Upper lobe of right lung (tissue), 1 donor: ENCODE measurements at regions not wholly inside any gene's neighbourhood (a gene's known extent, or its start where the extent isn't known, plus 50 kb on each side); places are given as distances from the start of the nearest gene placed in this dataset.

Source experiments
- ATAC-seq: fragments of 200-7000 bp; cut with Tn5 transposase; one replicate; pipeline ENCODE4 v1.9.1; 2020; ENCODE audit warnings: mild to moderate bottlenecking, moderate library complexity
- DNase-seq: peaks from one replicate; pipeline ENCODE4 v3.0.0-alpha.2; 2020
- H3K27ac ChIP-seq: fragments of 200-600 bp; one replicate; pipeline ENCODE4 v1.8.0; 2022
- H3K27me3 ChIP-seq: fragments of 200-600 bp; one replicate; pipeline ENCODE4 v1.8.0; 2022; ENCODE audit warnings: mild to moderate bottlenecking
- H3K36me3 ChIP-seq: fragments of 200-600 bp; one replicate; pipeline ENCODE4 v1.8.0; 2022
- H3K4me1 ChIP-seq: fragments of 200-600 bp; one replicate; pipeline ENCODE4 v1.8.0; 2022
- H3K4me3 ChIP-seq: fragments of 200-600 bp; one replicate; pipeline ENCODE4 v1.8.0; 2022; ENCODE audit warnings: mild to moderate bottlenecking
- H3K9me3 ChIP-seq: fragments of 200-600 bp; one replicate; pipeline ENCODE4 v1.8.0; 2022
- intact Hi-C: fragments of 100-400 bp; cut with DNase I; formaldehyde crosslinking; loops from one replicate; pipeline ENCODE4 v1.11.0; 2022
- TF ChIP-seq, protein P1 (sequence below): fragments of 200-600 bp; IDR thresholded peaks from one replicate; pipeline ENCODE4 v1.8.0; 2022; ENCODE audit warnings: antibody characterized with exemption
- donor health status: DM: no; HTN: yes; CAD: no; lungs with severe emphysema.

- ATAC-seq (no peak), DNase-seq (no peak)
- no peak overlapping the region for H3K4me3 ChIP-seq
- H3K27ac ChIP-seq = no peak overlapping the region
- no peaks in the 10 kb centered on the region for H3K4me1 ChIP-seq
- TF ChIP-seq, protein P1, sequence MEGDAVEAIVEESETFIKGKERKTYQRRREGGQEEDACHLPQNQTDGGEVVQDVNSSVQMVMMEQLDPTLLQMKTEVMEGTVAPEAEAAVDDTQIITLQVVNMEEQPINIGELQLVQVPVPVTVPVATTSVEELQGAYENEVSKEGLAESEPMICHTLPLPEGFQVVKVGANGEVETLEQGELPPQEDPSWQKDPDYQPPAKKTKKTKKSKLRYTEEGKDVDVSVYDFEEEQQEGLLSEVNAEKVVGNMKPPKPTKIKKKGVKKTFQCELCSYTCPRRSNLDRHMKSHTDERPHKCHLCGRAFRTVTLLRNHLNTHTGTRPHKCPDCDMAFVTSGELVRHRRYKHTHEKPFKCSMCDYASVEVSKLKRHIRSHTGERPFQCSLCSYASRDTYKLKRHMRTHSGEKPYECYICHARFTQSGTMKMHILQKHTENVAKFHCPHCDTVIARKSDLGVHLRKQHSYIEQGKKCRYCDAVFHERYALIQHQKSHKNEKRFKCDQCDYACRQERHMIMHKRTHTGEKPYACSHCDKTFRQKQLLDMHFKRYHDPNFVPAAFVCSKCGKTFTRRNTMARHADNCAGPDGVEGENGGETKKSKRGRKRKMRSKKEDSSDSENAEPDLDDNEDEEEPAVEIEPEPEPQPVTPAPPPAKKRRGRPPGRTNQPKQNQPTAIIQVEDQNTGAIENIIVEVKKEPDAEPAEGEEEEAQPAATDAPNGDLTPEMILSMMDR = no peak
- H3K36me3 ChIP-seq = no peaks in the 10 kb centered on the region
- H3K9me3 ChIP-seq = no peaks in the 10 kb centered on the region
- intact Hi-C loops = no loop called here
- no peaks in the 10 kb centered on the region for H3K27me3 ChIP-seq
Measured at GRCh38 chr13:21757763-21758162, 86.9 kb downstream of the FGF9 start.

DNA sequence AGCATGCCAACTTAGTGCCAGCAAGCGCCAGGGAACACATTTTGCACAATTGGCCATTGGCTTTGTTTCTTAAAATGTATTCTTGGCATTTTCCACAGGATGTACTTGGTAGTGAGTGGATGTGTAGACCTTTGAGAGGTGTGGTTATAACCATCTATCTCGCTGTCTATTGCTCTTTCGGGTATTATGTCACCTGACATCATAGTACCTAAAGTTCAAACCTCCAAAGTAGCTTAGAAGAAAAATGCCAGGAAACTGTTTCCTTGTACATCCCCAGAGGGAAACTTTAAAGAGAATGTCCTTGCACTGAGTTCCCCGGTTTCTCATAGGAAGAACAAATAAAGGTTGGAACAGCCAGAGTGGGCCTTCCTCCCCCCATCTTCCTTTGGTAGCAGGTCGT, 87.6 kb downstream of the FGF9 start:
- intact Hi-C loops = no loop called here
- no peak overlapping the region for H3K4me3 ChIP-seq
- DNase-seq (no peak), ATAC-seq (no peak)
- H3K9me3 ChIP-seq = no peaks in the 10 kb centered on the region
- no peaks in the 10 kb centered on the region for H3K36me3 ChIP-seq
- H3K4me1 ChIP-seq = no peaks in the 10 kb centered on the region
- H3K27ac ChIP-seq = no peak overlapping the region
- TF ChIP-seq, protein P1 = no peak
- no peaks in the 10 kb centered on the region for H3K27me3 ChIP-seq

GRCh38 chr13:21759463-21759862, 88.6 kb downstream of the FGF9 start:
- no peaks in the 10 kb centered on the region for H3K9me3 ChIP-seq
- DNase-seq (no peak), ATAC-seq (peak; percentile 58)
- no peaks in the 10 kb centered on the region for H3K36me3 ChIP-seq
- H3K4me1 ChIP-seq = no peaks in the 10 kb centered on the region
- H3K27ac ChIP-seq = no peak overlapping the region
- H3K4me3 ChIP-seq = no peak overlapping the region
- TF ChIP-seq, protein P1 = no peak
- H3K27me3 ChIP-seq = no peaks in the 10 kb centered on the region
- intact Hi-C loops = no loop called here

- DNase-seq = no peak
Measured at GRCh38 chr13:21759911-21760310, 89.0 kb downstream of the FGF9 start.

GRCh38 chr13:21761770-21762169, 90.9 kb downstream of the FGF9 start:
- no peak overlapping the region for H3K4me3 ChIP-seq

More at GRCh38 chr13:21759911-21760310, 89.0 kb downstream of the FGF9 start:
- ATAC-seq = peak; percentile 37
- Histone ChIP-seq H3K27me3 (no peaks in the 10 kb centered on the region), H3K9me3 (no peaks in the 10 kb centered on the region), H3K36me3 (no peaks in the 10 kb centered on the region), H3K4me3 (no peak overlapping the region), H3K4me1 (no peaks in the 10 kb centered on the region), H3K27ac (no peak overlapping the region)
- intact Hi-C loops = no loop called here
- TF ChIP-seq, protein P1 = no peak

DNA sequence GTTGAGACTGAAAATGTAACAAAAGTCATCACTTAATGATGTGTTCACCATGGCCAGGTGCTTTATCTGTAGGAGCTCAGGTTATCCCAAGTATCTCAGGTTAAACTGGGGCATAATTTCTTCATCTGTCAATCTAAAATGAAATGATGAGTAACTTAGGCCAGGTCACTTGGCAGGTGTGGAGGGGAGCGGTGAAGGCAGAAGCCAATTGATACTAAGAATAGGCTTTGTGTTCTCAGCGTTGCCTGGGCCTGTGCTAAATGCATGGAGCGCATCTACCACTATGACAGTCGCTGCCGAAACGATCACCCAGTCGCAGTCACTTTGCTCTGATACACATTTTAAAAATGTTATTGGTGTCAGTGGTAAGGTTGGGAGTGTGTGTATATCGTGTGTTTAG, 91.6 kb downstream of the FGF9 start:
- H3K27me3 ChIP-seq = no peaks in the 10 kb centered on the region
- no peak overlapping the region for H3K27ac ChIP-seq
- no peaks in the 10 kb centered on the region for H3K9me3 ChIP-seq
- intact Hi-C loops = no loop called here
- no peaks in the 10 kb centered on the region for H3K4me1 ChIP-seq
- no peak for ATAC-seq
- H3K36me3 ChIP-seq = no peaks in the 10 kb centered on the region
- TF ChIP-seq, protein P1 = no peak
- DNase-seq = no peak
- no peak overlapping the region for H3K4me3 ChIP-seq

More at GRCh38 chr13:21761770-21762169, 90.9 kb downstream of the FGF9 start:
- Histone ChIP-seq H3K9me3 (no peaks in the 10 kb centered on the region), H3K27ac (no peak overlapping the region), H3K4me1 (no peaks in the 10 kb centered on the region), H3K27me3 (no peaks in the 10 kb centered on the region), H3K36me3 (no peaks in the 10 kb centered on the region)
- DNase-seq (no peak), ATAC-seq (no peak)
- TF ChIP-seq, protein P1 = no peak
- intact Hi-C loops = no loop called here
